PC-9 (cell line): ENCODE measurements at regions not wholly inside any gene's neighbourhood (a gene's known extent, or its start where the extent isn't known, plus 50 kb on each side); places are given as distances from the start of the nearest gene placed in this dataset.
"Not testable (repeated sequence)": the region's sequence is repeated elsewhere in the genome, so short reads cannot be mapped to it uniquely, and the experiment has no call there.

Source experiments
- BruUV-seq: library from RNA; stranded (reverse); fragments of 400-500 nt; replicated peaks from 2 replicates; lab custom pipeline; 2021; lab: Mats Ljungman, UMichigan
- CTCF ChIA-PET: fragments of 300-600 bp; sonication (Branson Sonifier 250); formaldehyde crosslinking; loops from one replicate; lab custom pipeline; 2022; ENCODE audit warnings: antibody characterized with exemption; lab: Charles Lee
- POLR2A ChIA-PET: fragments of 300-600 bp; sonication (Branson Sonifier 250); formaldehyde crosslinking; loops from one replicate; lab custom pipeline; 2022; ENCODE audit warnings: antibody characterized with exemption; ENCODE audit not compliant: unreplicated experiment; lab: Charles Lee
- DNase-seq, 2 experiments: peaks; one replicate each; pipeline versions ENCODE4 v3.0.0 to v3.0.0-alpha.2; 2015 to 2022; ENCODE audit warnings: mixed read lengths in 1 of 2
- H2AFZ ChIP-seq: fragments of 200-600 bp; sonication (generic); 2 replicates; pipeline ENCODE4 v1.8.1; 2017; ENCODE audit warnings: antibody characterized with exemption
- H3F3A ChIP-seq: fragments of 200-600 bp; sonication (generic); 2 replicates; pipeline ENCODE4 v1.8.1; 2017; ENCODE audit warnings: antibody characterized with exemption, mild to moderate bottlenecking, low read depth; ENCODE audit not compliant: insufficient read depth
- H3K27ac ChIP-seq: fragments of 200-600 bp; sonication (generic); 2 replicates; pipeline ENCODE4 v1.6.1; 2016; ENCODE audit warnings: mixed run types
- H3K27me3 ChIP-seq: fragments of 200-600 bp; sonication (generic); 2 replicates; pipeline ENCODE4 v1.6.1; 2016; ENCODE audit warnings: low read depth, mixed run types; ENCODE audit not compliant: insufficient read depth
- H3K36me3 ChIP-seq: fragments of 200-600 bp; sonication (generic); 2 replicates; pipeline ENCODE4 v1.6.1; 2016; ENCODE audit warnings: low read depth, mixed run types
- H3K4me1 ChIP-seq: fragments of 200-600 bp; sonication (generic); replicated peaks from 2 replicates; pipeline ENCODE4 v1.6.1; 2016; ENCODE audit warnings: mixed run types; ENCODE audit not compliant: insufficient read depth
- H3K4me2 ChIP-seq: fragments of 200-600 bp; sonication (generic); 2 replicates; pipeline ENCODE4 v1.6.1; 2017; ENCODE audit warnings: mixed run types
- H3K4me3 ChIP-seq: fragments of 200-600 bp; sonication (generic); 2 replicates; pipeline ENCODE4 v1.6.1; 2016; ENCODE audit warnings: mixed run types
- H3K79me2 ChIP-seq: fragments of 200-600 bp; sonication (generic); 2 replicates; pipeline ENCODE4 v1.6.1; 2017; ENCODE audit warnings: low read depth, mixed run types
- H3K9me2 ChIP-seq: fragments of 200-600 bp; sonication (generic); 2 replicates; pipeline ENCODE4 v1.8.1; 2017; ENCODE audit warnings: mild to moderate bottlenecking; ENCODE audit not compliant: insufficient read depth
- H3K9me3 ChIP-seq: fragments of 200-600 bp; sonication (generic); 2 replicates; pipeline ENCODE4 v1.8.1; 2016; ENCODE audit warnings: low read depth; ENCODE audit not compliant: insufficient read depth
- H4K20me1 ChIP-seq: fragments of 200-600 bp; sonication (generic); 2 replicates; pipeline ENCODE4 v1.8.1; 2017; ENCODE audit not compliant: insufficient read depth
- EZH2 ChIP-seq: fragments of 200-600 bp; sonication (generic); IDR thresholded peaks from 2 replicates; pipeline ENCODE4 v1.8.0; 2017; ENCODE audit warnings: antibody characterized with exemption, low read depth
- intact Hi-C: fragments of 100-400 bp; cut with micrococcal nuclease; formaldehyde crosslinking; loops from one replicate; pipeline ENCODE4 v1.10.0; 2022; ENCODE audit not compliant: unreplicated experiment
- TF ChIP-seq, protein P1 (sequence below): fragments of 200-600 bp; sonication (generic); conservative IDR thresholded peaks from 2 replicates; pipeline ENCODE4 v1.6.1; 2017; ENCODE audit warnings: mixed run types, antibody characterized with exemption, mild to moderate bottlenecking, moderate library complexity

GRCh38 chrX:99988532-99988931 is 421.5 kb downstream of the PCDH19 start:
- H3K9me2 ChIP-seq, H3K36me3 ChIP-seq, H3K4me1 ChIP-seq, H2AFZ ChIP-seq, CTCF ChIA-PET, H3K79me2 ChIP-seq, intact Hi-C loops, POLR2A ChIA-PET, DNase-seq, H3K27me3 ChIP-seq, H4K20me1 ChIP-seq, H3K4me3 ChIP-seq, H3F3A ChIP-seq, H3K4me2 ChIP-seq, BruUV-seq, H3K27ac ChIP-seq, H3K9me3 ChIP-seq: not testable (repeated sequence)

GRCh38 chrX:99973572-99974226 is 436.4 kb downstream of the PCDH19 start:
- ChIA-PET POLR2A (no interaction called here), CTCF (no interaction called here)
- BruUV-seq = no TSS peak

DNA sequence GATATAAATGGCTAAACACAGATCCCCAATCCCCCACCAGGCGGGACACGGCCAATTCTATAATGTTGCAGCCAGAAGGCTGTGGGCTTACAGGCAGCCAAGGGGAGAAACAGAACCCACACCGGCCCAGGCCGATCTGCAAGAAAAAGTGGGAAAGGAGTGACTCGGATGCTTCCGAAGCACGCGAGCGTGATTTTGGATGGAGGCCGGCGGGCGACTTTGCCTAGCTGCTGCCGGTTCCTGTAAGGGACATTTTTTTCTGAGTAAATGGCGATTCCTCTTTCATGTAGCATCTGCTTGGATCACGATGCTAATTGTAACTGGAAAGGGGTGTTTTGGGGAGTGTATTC is 470.2 kb downstream of the PCDH19 start:
- ChIA-PET POLR2A (no interaction called here), CTCF (no interaction called here)
- no peaks in the 10 kb centered on the region for H4K20me1 ChIP-seq
- no peaks in the 10 kb centered on the region for H3K9me3 ChIP-seq
- no peaks in the 10 kb centered on the region for H3K9me2 ChIP-seq
- H3F3A ChIP-seq = no peaks in the 10 kb centered on the region
- no peak overlapping the region for H3K27ac ChIP-seq
- intact Hi-C loops = no loop called here
- no peak overlapping the region for H3K4me2 ChIP-seq
- TF ChIP-seq, protein P1, sequence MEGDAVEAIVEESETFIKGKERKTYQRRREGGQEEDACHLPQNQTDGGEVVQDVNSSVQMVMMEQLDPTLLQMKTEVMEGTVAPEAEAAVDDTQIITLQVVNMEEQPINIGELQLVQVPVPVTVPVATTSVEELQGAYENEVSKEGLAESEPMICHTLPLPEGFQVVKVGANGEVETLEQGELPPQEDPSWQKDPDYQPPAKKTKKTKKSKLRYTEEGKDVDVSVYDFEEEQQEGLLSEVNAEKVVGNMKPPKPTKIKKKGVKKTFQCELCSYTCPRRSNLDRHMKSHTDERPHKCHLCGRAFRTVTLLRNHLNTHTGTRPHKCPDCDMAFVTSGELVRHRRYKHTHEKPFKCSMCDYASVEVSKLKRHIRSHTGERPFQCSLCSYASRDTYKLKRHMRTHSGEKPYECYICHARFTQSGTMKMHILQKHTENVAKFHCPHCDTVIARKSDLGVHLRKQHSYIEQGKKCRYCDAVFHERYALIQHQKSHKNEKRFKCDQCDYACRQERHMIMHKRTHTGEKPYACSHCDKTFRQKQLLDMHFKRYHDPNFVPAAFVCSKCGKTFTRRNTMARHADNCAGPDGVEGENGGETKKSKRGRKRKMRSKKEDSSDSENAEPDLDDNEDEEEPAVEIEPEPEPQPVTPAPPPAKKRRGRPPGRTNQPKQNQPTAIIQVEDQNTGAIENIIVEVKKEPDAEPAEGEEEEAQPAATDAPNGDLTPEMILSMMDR = no peak
- TF ChIP-seq EZH2 = no peak
- DNase-seq = no peak
- H3K4me1 ChIP-seq = no peaks in the 10 kb centered on the region
- no peaks in the 10 kb centered on the region for H3K79me2 ChIP-seq
- BruUV-seq = no TSS peak
- no peaks in the 10 kb centered on the region for H3K36me3 ChIP-seq
- H3K27me3 ChIP-seq = no peaks in the 10 kb centered on the region
- H2AFZ ChIP-seq = no peak overlapping the region
- H3K4me3 ChIP-seq = no peak overlapping the region

More at GRCh38 chrX:99973572-99974226, 436.4 kb downstream of the PCDH19 start:
- Histone ChIP-seq H3K4me1 (no peaks in the 10 kb centered on the region), H3K79me2 (no peaks in the 10 kb centered on the region), H3F3A (no peaks in the 10 kb centered on the region), H3K9me2 (no peaks in the 10 kb centered on the region), H3K27me3 (no peaks in the 10 kb centered on the region), H3K4me2 (no peak overlapping the region), H3K9me3 (no peaks in the 10 kb centered on the region), H3K4me3 (no peak overlapping the region), H3K27ac (no peak overlapping the region), H4K20me1 (no peaks in the 10 kb centered on the region), H3K36me3 (no peaks in the 10 kb centered on the region), H2AFZ (no peak overlapping the region)
- no peak for DNase-seq
- intact Hi-C loops = no loop called here
- no peak for TF ChIP-seq EZH2
- TF ChIP-seq, protein P1 = no peak

DNA sequence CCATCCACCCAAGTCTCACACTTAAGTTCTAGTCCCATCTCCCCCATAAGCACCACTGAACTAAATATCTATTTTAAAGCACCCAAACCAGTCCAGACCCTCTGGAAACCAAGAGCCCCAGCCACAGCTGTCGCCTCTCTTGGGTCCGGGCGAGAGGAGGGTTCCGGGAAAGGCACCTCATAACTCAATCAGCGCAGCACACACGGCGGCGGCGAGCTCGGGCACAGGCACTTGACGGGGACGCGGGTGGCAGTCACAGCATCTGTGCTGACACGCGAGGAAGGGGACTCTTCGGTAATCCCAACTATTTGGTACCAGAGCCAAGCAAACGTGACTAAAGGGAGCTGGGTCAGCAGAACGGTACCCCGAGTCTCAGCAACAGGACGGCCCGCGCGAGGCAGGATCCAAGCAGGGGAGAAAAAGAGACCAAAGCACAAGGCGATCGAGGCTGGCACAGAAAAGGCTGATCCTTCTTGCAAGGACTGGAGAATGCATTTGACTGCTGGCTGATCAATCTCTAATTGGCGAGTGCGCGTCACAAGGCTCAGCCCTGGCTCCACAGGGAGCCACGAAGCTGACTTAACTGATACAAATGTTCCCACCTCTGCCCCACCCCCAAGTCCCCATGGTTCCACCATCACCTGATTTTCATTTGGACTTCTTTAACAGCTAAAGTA is 470.7 kb downstream of the PCDH19 start:
- H3K4me2 ChIP-seq, H3K9me2 ChIP-seq, H3K4me1 ChIP-seq, POLR2A ChIA-PET, DNase-seq, CTCF ChIA-PET, H3K9me3 ChIP-seq, H3K27ac ChIP-seq, BruUV-seq, H2AFZ ChIP-seq, H3K79me2 ChIP-seq, H3K27me3 ChIP-seq, H3K4me3 ChIP-seq, intact Hi-C loops, H3K36me3 ChIP-seq, H4K20me1 ChIP-seq, H3F3A ChIP-seq: not testable (repeated sequence)
